Pons (tissue), 1 donor: ENCODE measurements at regions not wholly inside any gene's neighbourhood (a gene's known extent, or its start where the extent isn't known, plus 50 kb on each side); places are given as distances from the start of the nearest gene placed in this dataset.
"Not testable (repeated sequence)": the region's sequence is repeated elsewhere in the genome, so short reads cannot be mapped to it uniquely, and the experiment has no call there.

Experiments used
- DNase-seq: peaks from one replicate; pipeline ENCODE4 v3.0.0-alpha.2; 2016; ENCODE audit warnings: low spot score

DNA sequence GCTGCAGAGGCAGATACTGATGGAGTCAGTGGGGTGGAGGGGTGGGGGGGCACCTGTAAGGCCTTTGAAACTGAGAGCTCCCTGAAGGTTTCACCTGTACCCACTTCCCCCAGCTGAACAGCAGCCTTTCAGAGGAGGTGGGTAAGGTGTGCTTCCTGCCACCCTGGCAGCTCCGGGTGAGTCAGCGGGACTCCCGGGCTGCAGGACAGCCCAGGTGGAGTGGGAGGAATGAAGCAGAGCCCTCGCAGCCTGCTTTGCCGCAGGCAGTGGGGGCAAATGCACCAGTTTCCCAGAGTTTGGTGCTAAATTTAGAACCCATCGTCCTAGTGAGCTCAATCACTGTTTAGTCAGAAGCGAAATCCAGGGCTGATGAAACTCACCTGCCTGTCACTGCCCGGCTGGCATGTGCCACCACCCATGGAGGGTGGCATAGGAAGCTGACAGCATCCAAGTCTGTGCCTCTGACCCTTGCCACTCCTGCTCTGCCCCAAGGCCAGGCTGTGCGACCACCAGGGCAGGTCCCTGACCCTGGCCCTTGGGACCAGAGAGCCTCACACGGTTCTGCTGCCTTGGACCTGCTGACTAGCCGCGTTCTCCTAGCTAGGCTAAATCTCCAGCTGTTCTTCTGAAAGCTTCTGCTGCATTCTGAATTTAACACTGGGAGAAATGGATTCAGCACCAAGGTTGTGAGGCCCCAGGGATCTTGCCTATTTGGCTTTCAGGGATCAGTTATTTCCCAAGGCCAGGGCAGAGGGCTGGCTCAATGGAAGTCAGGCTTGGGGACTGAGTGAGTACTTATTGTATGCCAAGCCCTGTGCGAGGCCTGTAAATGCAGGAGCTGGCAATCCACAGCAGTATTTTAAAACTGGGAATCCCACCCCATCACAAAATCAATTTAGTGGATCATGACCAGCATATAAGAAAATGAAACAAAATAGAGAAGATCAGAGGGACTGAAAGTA is 67.3 kb upstream of the RASGRF1 start:
- no peak for DNase-seq

DNA sequence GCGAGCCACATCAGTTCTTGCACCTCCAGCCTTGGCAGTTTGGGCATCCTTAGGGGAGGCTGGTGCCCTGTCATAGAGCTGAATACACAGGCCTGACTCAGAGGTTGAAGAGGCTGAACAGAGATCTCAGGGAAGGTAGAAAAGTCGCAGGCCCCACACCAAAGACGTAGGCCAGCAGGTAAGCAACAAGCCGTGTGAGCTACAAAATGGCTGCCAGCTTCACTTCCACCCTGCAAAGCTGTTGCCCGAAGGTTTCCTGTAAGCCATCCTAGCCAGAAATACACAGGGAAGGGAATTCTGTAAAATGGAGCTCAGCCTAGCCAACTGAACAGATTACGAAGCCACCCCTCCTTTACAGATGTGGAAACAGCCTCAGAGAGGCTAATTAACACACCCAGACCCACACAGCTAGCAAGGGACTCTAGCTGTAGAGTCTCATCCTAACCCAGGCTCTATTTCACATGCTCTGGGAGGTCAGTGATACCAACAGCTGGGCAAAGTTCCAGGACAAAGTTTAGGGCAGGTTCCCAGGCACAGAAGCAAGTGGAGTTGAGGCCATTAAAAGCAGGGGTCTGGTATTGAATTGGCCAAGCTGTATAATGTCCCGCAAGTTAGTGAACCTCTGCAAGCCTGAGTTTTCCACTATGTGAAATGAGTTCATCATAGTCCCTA is 66.3 kb upstream of the RASGRF1 start:
- DNase-seq = no peak

DNA sequence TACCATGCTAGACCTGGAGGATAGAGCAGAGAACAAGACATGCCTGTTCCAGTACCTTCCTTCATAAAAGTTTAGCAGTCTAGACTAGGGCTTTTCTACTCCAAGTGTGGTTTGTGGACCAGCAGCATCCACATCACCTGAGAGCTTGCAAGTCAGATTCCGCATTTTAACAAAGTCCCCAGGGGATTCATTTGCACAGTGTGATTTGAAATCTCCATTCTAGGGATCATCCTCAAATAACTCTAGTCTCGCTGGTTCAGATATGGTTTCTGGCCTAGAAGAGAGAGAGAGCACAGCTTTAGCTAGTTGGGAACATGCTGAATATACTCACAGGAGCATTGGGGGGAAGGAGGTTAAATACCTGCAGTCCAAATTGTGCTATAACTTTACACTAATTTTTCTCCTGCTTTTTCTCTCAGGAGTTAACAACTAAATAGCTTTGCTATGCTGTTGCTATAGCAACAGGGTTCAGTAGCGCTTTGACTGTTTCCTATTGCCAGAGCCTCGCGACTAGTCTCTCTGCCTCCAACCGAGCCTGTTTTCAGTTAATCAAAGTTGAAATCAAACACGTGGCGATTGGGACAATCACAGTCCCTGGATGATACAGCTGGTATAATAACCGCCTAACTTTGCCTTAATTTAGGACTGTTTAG is 64.0 kb upstream of the RASGRF1 start:
- DNase-seq = no peak

DNA sequence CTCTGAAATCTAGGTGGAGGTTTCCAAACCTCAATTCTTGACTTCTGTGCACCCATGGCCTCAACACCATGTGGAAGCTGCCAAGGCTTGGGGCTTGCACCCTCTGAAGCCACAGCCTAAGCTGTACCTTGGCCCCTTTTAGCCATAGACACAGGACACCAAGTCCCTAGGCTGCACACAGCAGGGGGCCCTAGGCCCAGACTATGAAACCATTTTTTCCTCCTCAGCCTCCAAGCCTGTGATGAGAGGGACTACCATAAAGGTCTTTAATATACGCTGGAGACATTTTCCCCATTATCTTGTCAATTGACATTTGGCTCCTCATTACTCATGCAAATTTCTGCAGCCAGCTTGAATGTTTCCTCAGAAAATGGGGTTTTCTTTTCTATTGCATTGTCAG is 53.7 kb upstream of the RASGRF1 start:
- not testable (repeated sequence) for DNase-seq

DNA sequence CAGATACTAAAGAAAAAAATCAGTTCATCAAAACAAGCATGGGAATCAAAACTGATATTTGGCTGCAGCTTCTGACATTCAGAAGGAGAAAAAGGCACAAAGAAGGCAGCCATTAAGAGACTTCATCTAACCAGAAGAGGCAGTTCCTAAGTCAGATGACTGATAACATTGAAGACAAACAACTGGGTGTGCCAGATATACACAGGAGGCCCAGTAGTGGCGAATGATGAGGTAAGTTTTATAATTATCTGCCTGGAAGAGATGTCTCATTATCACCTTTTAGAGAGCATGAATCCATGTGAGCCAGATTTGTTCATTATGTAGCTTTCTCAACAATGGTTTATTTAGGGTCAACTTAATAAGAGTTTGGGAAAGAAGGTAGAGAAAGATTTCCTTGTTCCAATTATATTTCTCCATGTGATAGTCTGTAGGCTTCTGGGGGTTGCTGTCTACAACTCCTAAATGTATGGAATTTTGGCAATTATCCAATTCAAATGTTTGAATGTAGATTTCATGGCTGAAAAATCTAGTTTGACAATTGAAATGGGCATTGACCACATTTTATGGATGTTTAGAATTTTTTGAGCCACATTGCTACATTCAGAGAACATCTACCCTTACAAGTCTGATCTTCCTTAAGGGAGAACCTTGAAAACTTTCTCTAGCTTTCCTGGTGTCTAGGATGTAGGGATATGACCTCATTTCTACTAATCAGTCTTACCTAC is 50.4 kb upstream of the RASGRF1 start:
- DNase-seq = no peak
